Left renal pelvis (tissue), 4 donors: ENCODE measurements at regions not wholly inside any gene's neighbourhood (a gene's known extent, or its start where the extent isn't known, plus 50 kb on each side); places are given as distances from the start of the nearest gene placed in this dataset.

ENCODE experiments used
- DNase-seq, 4 donors: peaks; one replicate each; pipeline ENCODE4 v3.0.0-alpha.2; 2013; ENCODE audit warnings: low read depth in 4 of 4, low spot score in 3 of 4

GRCh38 chr3:89624494-89624893 lies 517.1 kb downstream of the EPHA3 start:
- DNase-seq = no peak

GRCh38 chr3:89625945-89626344 lies 518.5 kb downstream of the EPHA3 start:
- DNase-seq = no peak

- no peak for DNase-seq
These were observed 521.6 kb downstream of the EPHA3 start for GRCh38 chr3:89628856-89629670.

- no peak for DNase-seq
These were observed 527.7 kb downstream of the EPHA3 start for GRCh38 chr3:89635137-89635536.

- DNase-seq = no peak
These were observed 537.3 kb downstream of the EPHA3 start for GRCh38 chr3:89644716-89645115.

GRCh38 chr3:89649431-89649830 lies 542.0 kb downstream of the EPHA3 start:
- no peak for DNase-seq

- DNase-seq = no peak
These were observed 546.6 kb downstream of the EPHA3 start for GRCh38 chr3:89654031-89654430.

GRCh38 chr3:89656388-89656787 lies 549.0 kb downstream of the EPHA3 start:
- DNase-seq = no peak

GRCh38 chr3:89679686-89680085 lies 572.3 kb downstream of the EPHA3 start:
- DNase-seq = no peak

GRCh38 chr3:89682556-89682955 lies 575.1 kb downstream of the EPHA3 start:
- DNase-seq = no peak

GRCh38 chr3:89685731-89686130 lies 578.3 kb downstream of the EPHA3 start:
- DNase-seq = no peak

GRCh38 chr3:89690646-89691045 lies 583.2 kb downstream of the EPHA3 start:
- no peak for DNase-seq

GRCh38 chr3:89692601-89693000 lies 585.2 kb downstream of the EPHA3 start:
- no peak for DNase-seq

- DNase-seq = no peak
These were observed 590.0 kb downstream of the EPHA3 start for GRCh38 chr3:89697321-89697916.

GRCh38 chr3:89698208-89698830 lies 590.9 kb downstream of the EPHA3 start:
- no peak for DNase-seq

GRCh38 chr3:89699229-89699628 lies 591.8 kb downstream of the EPHA3 start:
- DNase-seq = no peak

GRCh38 chr3:89699771-89700170 lies 592.4 kb downstream of the EPHA3 start:
- DNase-seq = no peak

- no peak for DNase-seq
These were observed 595.0 kb downstream of the EPHA3 start for GRCh38 chr3:89702404-89702803.

- no peak for DNase-seq
These were observed 605.8 kb downstream of the EPHA3 start for GRCh38 chr3:89713196-89713595.

- no peak for DNase-seq
These were observed 606.8 kb downstream of the EPHA3 start for GRCh38 chr3:89714237-89714636.

- no peak for DNase-seq
These were observed 632.9 kb downstream of the EPHA3 start for GRCh38 chr3:89740080-89740880.
